ENCODE measurements at regions not wholly inside any gene's neighbourhood (a gene's known extent, or its start where the extent isn't known, plus 50 kb on each side); places are given as distances from the start of the nearest gene placed in this dataset.

DNA sequence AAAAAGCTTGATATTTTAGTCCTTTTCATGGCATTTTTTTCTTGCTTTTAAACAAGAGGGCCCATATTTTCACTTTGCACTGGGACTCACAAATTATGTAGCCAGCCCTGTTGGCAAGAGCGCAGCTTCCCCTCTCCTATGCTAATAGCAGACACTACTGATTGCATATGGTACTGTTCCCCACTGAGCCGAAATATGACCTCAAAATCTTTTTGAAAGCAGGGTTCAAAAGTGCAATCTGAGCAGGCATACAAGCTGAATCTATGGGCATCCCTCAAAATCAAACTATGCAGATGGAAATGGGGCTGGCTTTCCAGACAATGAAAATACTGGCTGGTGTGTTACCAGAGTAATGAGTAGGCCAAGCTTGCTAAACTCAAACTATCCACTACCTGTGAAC is 225.2 kb upstream of the SETMAR start:
- ChIA-PET CTCF (no interaction called here), POLR2A (no interaction called here)
- H3K4me1 ChIP-seq (ENCODE audit: control insufficient read depth, extremely low read depth, insufficient read depth, low read length), result no peaks in the 10 kb centered on the region
- no peaks in the 10 kb centered on the region for H3K79me2 ChIP-seq (ENCODE audit: control insufficient read depth, insufficient read depth, low read length)
- no peaks in the 10 kb centered on the region for H3K9me3 ChIP-seq (replicated peaks; ENCODE audit: control insufficient read depth, insufficient read depth, low read length)
- no peak overlapping the region for H3K4me2 ChIP-seq (ENCODE audit: insufficient read depth, low read length)
- DNase-seq (ENCODE audit: low read depth, low spot score), result no peak
- dilution Hi-C loops (cut with MboI; ENCODE audit: extremely low pct_ligation_motif_present, low sequenced_read_pairs), result no loop called here
- no peaks in the 10 kb centered on the region for H4K20me1 ChIP-seq (replicated peaks; ENCODE audit: control insufficient read depth, extremely low read depth, insufficient read depth, low read length)
- intact Hi-C loops (cut with micrococcal nuclease), result no loop called here
- H3K36me3 ChIP-seq (ENCODE audit: control insufficient read depth in 2 of 2, extremely low read depth in 1 of 2, insufficient read depth in 2 of 2, low read length in 2 of 2), result no peaks in the 10 kb centered on the region
- no peak for FAIRE-seq
- no peak overlapping the region for H3K9ac ChIP-seq (replicated peaks; ENCODE audit: extremely low read depth, insufficient read depth, low read length)
- TF ChIP-seq GATA2 (IDR thresholded peaks at IDR 0.05; ENCODE audit: insufficient read depth, insufficient read length, low read depth, low read length) (no peak), FOS (IDR thresholded peaks at IDR 0.05; ENCODE audit: borderline replicate concordance, insufficient read depth, low read length) (no peak), MYC (IDR thresholded peaks at IDR 0.05; ENCODE audit: low read depth, low read length) (no peak)
- TF ChIP-seq, protein P1, sequence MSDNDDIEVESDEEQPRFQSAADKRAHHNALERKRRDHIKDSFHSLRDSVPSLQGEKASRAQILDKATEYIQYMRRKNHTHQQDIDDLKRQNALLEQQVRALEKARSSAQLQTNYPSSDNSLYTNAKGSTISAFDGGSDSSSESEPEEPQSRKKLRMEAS (IDR thresholded peaks at IDR 0.05; ENCODE audit: insufficient read depth, insufficient read length), result no peak
- no peak overlapping the region for H2AFZ ChIP-seq (ENCODE audit: low read depth, low read length)
- H3K9me1 ChIP-seq (replicated peaks; ENCODE audit: control insufficient read depth, extremely low read depth, insufficient read depth, low read length), result no peaks in the 10 kb centered on the region
- H3K27ac ChIP-seq (ENCODE audit: insufficient read depth, low read depth, low read length), result no peak overlapping the region
- no TSS peak for BruUV-seq (replicated peaks)
- H3K27me3 ChIP-seq (ENCODE audit: control insufficient read depth in 2 of 2, insufficient read depth in 2 of 2, low read length in 2 of 2), result no peaks in the 10 kb centered on the region
- no peak overlapping the region for H3K4me3 ChIP-seq (replicated peaks in 1 of 3; ENCODE audit: insufficient read depth in 1 of 3, low read depth in 1 of 3, low read length in 3 of 3)

DNA sequence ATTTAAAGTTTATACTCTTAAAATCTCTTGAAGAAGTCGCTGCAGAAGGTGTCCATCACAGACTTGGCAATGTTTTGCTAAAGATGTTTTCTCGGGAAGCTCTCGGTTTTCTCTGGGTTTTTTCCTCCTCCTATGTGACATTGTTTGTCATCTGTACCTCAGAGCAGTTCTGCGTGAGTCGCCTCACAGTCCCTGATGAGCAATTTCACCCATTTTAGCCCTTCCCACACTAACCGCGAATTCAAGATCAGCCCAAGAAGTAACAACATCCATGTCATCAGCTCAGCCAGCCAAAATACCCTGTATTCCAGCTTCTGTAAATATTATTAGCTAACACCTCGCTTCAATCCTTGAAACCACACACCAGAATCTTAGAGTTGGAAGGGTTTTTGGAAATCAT is 224.3 kb upstream of the SETMAR start:
- FAIRE-seq, result no peak
- Histone ChIP-seq H3K9ac (replicated peaks; ENCODE audit: extremely low read depth, insufficient read depth, low read length) (no peak overlapping the region), H3K9me1 (replicated peaks; ENCODE audit: control insufficient read depth, extremely low read depth, insufficient read depth, low read length) (no peaks in the 10 kb centered on the region), H3K27ac (ENCODE audit: insufficient read depth, low read depth, low read length) (no peak overlapping the region), H4K20me1 (replicated peaks; ENCODE audit: control insufficient read depth, extremely low read depth, insufficient read depth, low read length) (no peaks in the 10 kb centered on the region), H3K27me3 (ENCODE audit: control insufficient read depth in 2 of 2, insufficient read depth in 2 of 2, low read length in 2 of 2) (no peaks in the 10 kb centered on the region), H3K4me1 (ENCODE audit: control insufficient read depth, extremely low read depth, insufficient read depth, low read length) (no peaks in the 10 kb centered on the region), H3K4me2 (ENCODE audit: insufficient read depth, low read length) (no peak overlapping the region), H3K79me2 (ENCODE audit: control insufficient read depth, insufficient read depth, low read length) (no peaks in the 10 kb centered on the region), H3K4me3 (replicated peaks in 1 of 3; ENCODE audit: insufficient read depth in 1 of 3, low read depth in 1 of 3, low read length in 3 of 3) (no peak overlapping the region), H3K36me3 (ENCODE audit: control insufficient read depth in 2 of 2, extremely low read depth in 1 of 2, insufficient read depth in 2 of 2, low read length in 2 of 2) (no peaks in the 10 kb centered on the region), H3K9me3 (replicated peaks; ENCODE audit: control insufficient read depth, insufficient read depth, low read length) (no peaks in the 10 kb centered on the region), H2AFZ (ENCODE audit: low read depth, low read length) (no peak overlapping the region)
- DNase-seq (ENCODE audit: low read depth, low spot score), result no peak
- intact Hi-C loops (cut with micrococcal nuclease) (no loop called here), dilution Hi-C loops (cut with MboI; ENCODE audit: extremely low pct_ligation_motif_present, low sequenced_read_pairs) (no loop called here)
- TF ChIP-seq, protein P2, sequence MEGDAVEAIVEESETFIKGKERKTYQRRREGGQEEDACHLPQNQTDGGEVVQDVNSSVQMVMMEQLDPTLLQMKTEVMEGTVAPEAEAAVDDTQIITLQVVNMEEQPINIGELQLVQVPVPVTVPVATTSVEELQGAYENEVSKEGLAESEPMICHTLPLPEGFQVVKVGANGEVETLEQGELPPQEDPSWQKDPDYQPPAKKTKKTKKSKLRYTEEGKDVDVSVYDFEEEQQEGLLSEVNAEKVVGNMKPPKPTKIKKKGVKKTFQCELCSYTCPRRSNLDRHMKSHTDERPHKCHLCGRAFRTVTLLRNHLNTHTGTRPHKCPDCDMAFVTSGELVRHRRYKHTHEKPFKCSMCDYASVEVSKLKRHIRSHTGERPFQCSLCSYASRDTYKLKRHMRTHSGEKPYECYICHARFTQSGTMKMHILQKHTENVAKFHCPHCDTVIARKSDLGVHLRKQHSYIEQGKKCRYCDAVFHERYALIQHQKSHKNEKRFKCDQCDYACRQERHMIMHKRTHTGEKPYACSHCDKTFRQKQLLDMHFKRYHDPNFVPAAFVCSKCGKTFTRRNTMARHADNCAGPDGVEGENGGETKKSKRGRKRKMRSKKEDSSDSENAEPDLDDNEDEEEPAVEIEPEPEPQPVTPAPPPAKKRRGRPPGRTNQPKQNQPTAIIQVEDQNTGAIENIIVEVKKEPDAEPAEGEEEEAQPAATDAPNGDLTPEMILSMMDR (IDR thresholded peaks at IDR 0.05; ENCODE audit: extremely low read depth in 1 of 2, insufficient read depth in 1 of 2, low read depth in 1 of 2, low read length in 2 of 2), result no peak
- TF ChIP-seq FOS (IDR thresholded peaks at IDR 0.05; ENCODE audit: borderline replicate concordance, insufficient read depth, low read length) (no peak), MYC (IDR thresholded peaks at IDR 0.05; ENCODE audit: low read depth, low read length) (no peak), EZH2 (IDR thresholded peaks at IDR 0.05; ENCODE audit: borderline replicate concordance, low read depth, low read length, severe bottlenecking) (no peak), POLR2AphosphoS5 (IDR thresholded peaks at IDR 0.05; ENCODE audit: insufficient read depth, low read depth, low read length) (no peak), POLR2A (IDR thresholded peaks at IDR 0.05; ENCODE audit: low read depth, low read length) (no peak)
- TF ChIP-seq, protein P1 (IDR thresholded peaks at IDR 0.05; ENCODE audit: insufficient read depth, insufficient read length), result no peak
- CTCF ChIA-PET, result no interaction called here
- POLR2A ChIA-PET, result no interaction called here
- no TSS peak for BruUV-seq (replicated peaks)
